Activated CD8-positive, alpha-beta memory T cell treated with anti-CD3 and anti-CD28 coated beads, Interleukin-2, amount 10 ng/mL, durations not matched to agents 7 days and 5 days (primary cell): ENCODE measurements at regions not wholly inside any gene's neighbourhood (a gene's known extent, or its start where the extent isn't known, plus 50 kb on each side); places are given as distances from the start of the nearest gene placed in this dataset.
"Not testable (repeated sequence)": the region's sequence is repeated elsewhere in the genome, so short reads cannot be mapped to it uniquely, and the experiment has no call there.

Source experiments
- ATAC-seq: fragments of 150-1000 bp; cut with Tn5 transposase; one replicate; pipeline ENCODE4 v1.10.0; 2021; ENCODE audit warnings: moderate library complexity
- CTCF ChIA-PET: fragments of 350-600 bp; sonication (Branson Sonifier 250); formaldehyde crosslinking; loops from one replicate; lab custom pipeline; 2021; ENCODE audit warnings: antibody characterized with exemption; lab: Charles Lee
- DNase-seq: peaks from one replicate; pipeline ENCODE4 v3.0.0-alpha.2; 2020
- H3K27ac Mint-ChIP-seq: one replicate; pipeline ENCODE4 v1.8.0; 2021; ENCODE audit warnings: mild to moderate bottlenecking, mixed read lengths
- H3K27me3 Mint-ChIP-seq: one replicate; pipeline ENCODE4 v1.8.0; 2021; ENCODE audit warnings: mixed read lengths
- H3K36me3 Mint-ChIP-seq: one replicate; pipeline ENCODE4 v1.8.0; 2021; ENCODE audit warnings: mild to moderate bottlenecking, mixed read lengths
- H3K4me1 Mint-ChIP-seq: one replicate; pipeline ENCODE4 v1.8.0; 2021; ENCODE audit warnings: mixed read lengths
- H3K4me3 Mint-ChIP-seq: one replicate; pipeline ENCODE4 v1.8.0; 2021; ENCODE audit warnings: mild to moderate bottlenecking, moderate library complexity, mixed read lengths
- H3K9me3 Mint-ChIP-seq: one replicate; pipeline ENCODE4 v1.8.0; 2022; ENCODE audit warnings: low read depth, mixed read lengths

DNA sequence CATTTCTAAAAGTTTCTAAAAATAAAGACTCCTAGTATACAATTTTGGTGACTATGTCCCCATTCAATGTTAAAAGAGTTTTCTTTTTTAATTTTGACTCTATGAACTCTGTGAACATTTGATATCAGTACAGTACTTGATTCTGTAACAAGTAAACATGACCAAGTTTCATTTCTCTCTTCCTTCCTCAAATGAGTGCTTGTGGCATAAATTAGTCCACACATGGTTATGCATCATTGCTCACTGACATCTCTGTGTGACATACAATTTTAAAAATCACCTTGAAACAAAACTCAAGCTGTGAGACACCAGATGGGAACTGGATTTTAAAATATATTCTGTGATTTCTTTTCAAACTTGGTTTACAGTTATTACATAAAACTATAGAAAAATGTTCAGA, 253.9 kb upstream of the MDGA2 start:
- CTCF ChIA-PET: no interaction called here
- no peak for ATAC-seq
- H3K4me1 Mint-ChIP-seq: no peaks in the 10 kb centered on the region

DNA sequence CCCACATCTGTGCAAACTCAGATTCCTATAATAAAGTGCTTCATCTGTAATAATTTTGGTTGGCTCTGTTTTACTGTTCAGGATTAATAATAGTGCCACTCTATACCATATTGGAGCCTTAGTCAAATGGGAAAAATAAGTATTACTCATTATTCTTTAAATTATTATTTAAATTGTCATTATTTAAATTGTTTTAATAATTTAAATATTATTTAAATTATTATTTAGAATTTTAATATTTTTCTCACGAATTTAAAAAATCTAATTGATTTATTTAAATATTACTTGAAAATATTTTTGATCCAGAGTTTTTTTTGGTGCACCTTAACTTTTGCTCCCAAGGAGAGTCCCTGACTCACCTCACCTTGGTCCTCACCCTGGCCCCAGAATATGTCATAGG, 245.7 kb upstream of the MDGA2 start:
- H3K4me1 Mint-ChIP-seq: no peaks in the 10 kb centered on the region
- ATAC-seq (no peak), DNase-seq (no peak)
- H3K4me3 Mint-ChIP-seq: no peak overlapping the region
- H3K27ac Mint-ChIP-seq: no peak overlapping the region
- no peaks in the 10 kb centered on the region for H3K36me3 Mint-ChIP-seq
- H3K9me3 Mint-ChIP-seq: peaks cover under 1% of the 10 kb centered on the region
- CTCF ChIA-PET: no interaction called here
- H3K27me3 Mint-ChIP-seq: no peaks in the 10 kb centered on the region

More for the DNA sequence above, 253.9 kb upstream of the MDGA2 start:
- H3K27me3 Mint-ChIP-seq: no peaks in the 10 kb centered on the region
- no peak for DNase-seq
- H3K27ac Mint-ChIP-seq: no peak overlapping the region
- H3K9me3 Mint-ChIP-seq: peaks cover 17% of the 10 kb centered on the region
- no peaks in the 10 kb centered on the region for H3K36me3 Mint-ChIP-seq
- H3K4me3 Mint-ChIP-seq: no peak overlapping the region

DNA sequence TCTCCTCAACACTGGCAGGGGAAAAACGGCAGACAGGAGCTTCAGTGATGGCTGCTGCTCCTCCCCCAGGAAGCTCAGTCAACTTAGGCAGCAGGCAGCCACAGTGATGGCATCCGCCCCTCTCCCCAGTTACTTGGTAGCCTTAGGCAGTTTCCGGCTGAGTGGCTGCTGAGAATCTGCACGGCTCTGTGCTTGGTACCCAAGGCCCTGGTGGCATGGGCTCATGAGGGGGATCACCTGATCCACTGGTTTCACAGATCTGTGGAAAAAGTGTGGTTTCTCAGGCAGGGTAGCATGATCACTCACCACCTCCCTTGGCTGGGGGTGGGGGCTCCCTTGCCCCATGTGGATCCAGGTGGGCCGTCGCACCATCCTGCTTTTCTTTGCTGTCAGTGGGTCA, 244.6 kb upstream of the MDGA2 start:
- Mint-ChIP-seq H3K4me1 (no peaks in the 10 kb centered on the region), H3K9me3 (peaks cover 3% of the 10 kb centered on the region), H3K4me3 (no peak overlapping the region), H3K27ac (no peak overlapping the region), H3K27me3 (no peaks in the 10 kb centered on the region), H3K36me3 (no peaks in the 10 kb centered on the region)
- DNase-seq: no peak
- no peak for ATAC-seq
- CTCF ChIA-PET: no interaction called here

DNA sequence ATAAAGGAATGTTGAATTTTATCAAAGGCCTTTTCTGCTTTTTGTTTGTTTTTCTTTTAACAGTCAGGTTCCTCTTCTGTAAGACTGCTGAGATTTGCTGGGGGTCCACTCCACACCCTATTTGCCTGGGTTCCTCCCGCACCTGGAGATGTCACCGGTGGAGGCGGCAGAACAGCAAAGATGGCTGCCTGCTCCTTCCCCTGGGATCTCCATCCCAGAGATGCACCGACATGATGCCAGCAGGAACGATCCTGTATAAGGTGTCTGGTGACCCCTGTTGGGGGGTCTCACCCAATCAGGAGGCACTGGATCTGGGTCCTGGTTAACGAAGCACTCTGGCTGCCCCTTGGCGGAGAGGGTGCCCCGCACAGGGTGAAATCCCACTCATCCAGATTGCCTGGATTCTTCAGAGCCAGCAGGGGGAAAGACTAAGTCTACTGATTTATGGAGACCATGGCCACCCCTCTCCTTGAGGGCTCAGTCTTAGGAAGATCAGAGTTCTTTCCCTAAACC, 244.0 kb upstream of the MDGA2 start:
- ATAC-seq (no peak), DNase-seq (no peak)
- H3K4me1 Mint-ChIP-seq: no peaks in the 10 kb centered on the region
- H3K36me3 Mint-ChIP-seq: no peaks in the 10 kb centered on the region
- H3K4me3 Mint-ChIP-seq: no peak overlapping the region
- H3K9me3 Mint-ChIP-seq: peaks cover 4% of the 10 kb centered on the region
- no peaks in the 10 kb centered on the region for H3K27me3 Mint-ChIP-seq
- no peak overlapping the region for H3K27ac Mint-ChIP-seq
- CTCF ChIA-PET: no interaction called here

DNA sequence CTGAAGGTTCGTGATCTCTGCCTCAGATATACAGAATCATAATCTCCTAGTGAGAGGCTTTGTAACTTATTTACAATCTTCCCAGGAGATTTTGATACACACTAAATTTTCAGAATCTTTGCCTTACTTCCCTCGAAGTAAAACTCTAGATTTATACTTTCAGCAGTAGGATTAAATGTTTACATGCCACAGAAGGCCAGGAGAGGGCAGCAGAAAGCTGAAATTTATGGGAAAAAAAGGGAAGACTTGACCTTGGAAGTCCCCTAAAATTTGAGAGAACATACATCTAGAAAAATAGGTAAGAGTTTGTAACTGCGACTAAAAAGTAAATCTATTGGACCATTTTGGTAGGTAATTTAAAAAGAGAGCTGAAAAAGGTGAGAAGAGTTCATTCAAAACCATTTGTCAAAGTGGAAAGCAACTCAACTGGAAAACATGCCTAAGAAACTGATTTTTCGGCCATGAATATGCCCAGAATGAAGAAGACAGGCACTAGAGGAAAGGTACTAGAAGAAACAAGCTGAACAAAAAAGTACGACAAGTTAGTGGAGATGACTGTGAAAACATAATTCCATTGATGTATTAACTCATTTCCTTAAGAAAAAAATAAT, 242.0 kb upstream of the MDGA2 start:
- no peak overlapping the region for H3K4me3 Mint-ChIP-seq
- no peaks in the 10 kb centered on the region for H3K27me3 Mint-ChIP-seq
- no peaks in the 10 kb centered on the region for H3K4me1 Mint-ChIP-seq
- no peaks in the 10 kb centered on the region for H3K36me3 Mint-ChIP-seq
- ATAC-seq (no peak), DNase-seq (no peak)
- H3K9me3 Mint-ChIP-seq: peaks cover 4% of the 10 kb centered on the region
- CTCF ChIA-PET: no interaction called here
- H3K27ac Mint-ChIP-seq: no peak overlapping the region

DNA sequence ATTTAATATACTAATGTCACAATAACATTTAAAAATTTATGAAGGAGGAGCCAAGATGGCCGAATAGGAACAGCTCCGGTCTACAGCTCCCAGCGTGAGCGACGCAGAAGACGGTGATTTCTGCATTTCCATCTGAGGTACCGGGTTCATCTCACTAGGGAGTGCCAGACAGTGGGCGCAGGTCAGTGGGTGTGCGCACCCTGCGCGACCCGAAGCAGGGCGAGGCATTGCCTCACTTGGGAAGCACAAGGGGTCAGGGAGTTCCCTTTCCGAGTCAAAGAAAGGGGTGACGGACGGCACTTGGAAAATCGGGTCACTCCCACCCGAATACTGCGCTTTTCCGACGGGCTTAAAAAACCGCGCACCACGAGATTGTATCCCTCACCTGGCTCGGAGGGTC, 225.7 kb upstream of the MDGA2 start:
- H3K4me1 Mint-ChIP-seq, CTCF ChIA-PET, H3K27me3 Mint-ChIP-seq: not testable (repeated sequence)

DNA sequence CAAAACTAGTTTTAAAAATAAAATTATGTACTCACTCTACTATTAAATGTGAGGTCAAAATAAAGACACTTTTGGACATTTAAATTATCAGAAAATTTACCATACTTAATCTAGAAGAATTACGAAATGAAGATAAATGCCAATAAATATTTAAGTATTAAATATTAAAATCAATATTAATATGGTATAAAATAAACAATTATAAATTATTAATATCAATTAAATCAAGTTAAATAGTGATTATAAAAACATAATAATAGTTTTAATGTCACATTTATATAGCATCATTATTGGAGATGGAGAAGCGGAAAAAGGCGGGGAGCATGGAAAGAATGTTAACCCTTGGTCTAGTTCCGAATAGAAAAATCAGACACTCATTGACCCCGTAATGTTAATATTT, 224.3 kb upstream of the MDGA2 start:
- Mint-ChIP-seq H3K4me1 (no peaks in the 10 kb centered on the region), H3K27ac (no peak overlapping the region), H3K27me3 (no peaks in the 10 kb centered on the region), H3K9me3 (peaks cover 2% of the 10 kb centered on the region), H3K4me3 (no peak overlapping the region), H3K36me3 (no peaks in the 10 kb centered on the region)
- CTCF ChIA-PET: no interaction called here
- ATAC-seq (no peak), DNase-seq (no peak)

More for the DNA sequence above, 225.7 kb upstream of the MDGA2 start:
- H3K4me3 Mint-ChIP-seq, ATAC-seq, DNase-seq, H3K9me3 Mint-ChIP-seq, H3K36me3 Mint-ChIP-seq, H3K27ac Mint-ChIP-seq: not testable (repeated sequence)

DNA sequence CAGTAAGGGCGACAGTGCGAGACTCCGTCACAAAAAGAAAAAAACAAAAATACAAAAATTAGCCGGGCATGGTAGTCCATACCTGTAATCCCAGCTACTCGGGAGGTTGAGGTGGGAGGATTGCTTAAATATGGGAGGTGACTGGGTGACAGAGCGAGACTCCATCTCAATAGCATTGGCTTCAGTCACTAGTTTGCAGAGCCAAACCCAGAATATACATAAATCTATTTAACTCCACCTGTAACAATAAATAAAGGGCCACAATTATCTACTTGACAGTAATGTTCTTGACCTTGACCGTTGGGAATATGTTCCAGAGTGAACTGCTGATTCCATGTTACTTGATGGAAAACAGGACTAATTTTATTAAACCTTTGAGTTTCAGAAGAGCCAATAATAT, 198.9 kb upstream of the MDGA2 start:
- DNase-seq (no peak), ATAC-seq (no peak)
- CTCF ChIA-PET: no interaction called here
- no peaks in the 10 kb centered on the region for H3K27me3 Mint-ChIP-seq
- no peaks in the 10 kb centered on the region for H3K36me3 Mint-ChIP-seq
- H3K9me3 Mint-ChIP-seq: peaks cover 10% of the 10 kb centered on the region
- no peak overlapping the region for H3K4me3 Mint-ChIP-seq
- no peak overlapping the region for H3K27ac Mint-ChIP-seq
- H3K4me1 Mint-ChIP-seq: no peaks in the 10 kb centered on the region

DNA sequence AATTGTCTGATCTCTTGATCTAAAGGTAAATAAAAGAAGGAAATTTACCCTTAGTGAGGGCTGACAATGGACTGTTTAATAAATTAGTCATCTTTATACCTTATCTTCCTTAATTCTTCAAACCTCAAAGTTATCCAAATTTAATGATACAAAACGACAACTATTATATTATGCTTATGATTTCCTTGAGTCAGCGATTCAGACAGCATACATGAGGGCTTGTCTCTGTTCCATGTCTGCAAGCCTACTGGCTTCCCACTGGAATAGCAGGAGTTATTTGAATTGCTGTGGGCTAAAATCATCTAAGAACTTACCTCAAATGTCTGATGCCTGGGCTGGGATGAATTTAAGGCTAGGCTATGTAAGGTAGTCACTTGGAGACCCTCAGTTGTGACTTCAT, 197.2 kb upstream of the MDGA2 start:
- no peaks in the 10 kb centered on the region for H3K4me1 Mint-ChIP-seq
- peaks cover 6% of the 10 kb centered on the region for H3K9me3 Mint-ChIP-seq
- no peak for ATAC-seq
- DNase-seq: no peak
- CTCF ChIA-PET: no interaction called here
- no peak overlapping the region for H3K4me3 Mint-ChIP-seq
- no peaks in the 10 kb centered on the region for H3K36me3 Mint-ChIP-seq
- H3K27ac Mint-ChIP-seq: no peak overlapping the region
- H3K27me3 Mint-ChIP-seq: no peaks in the 10 kb centered on the region

DNA sequence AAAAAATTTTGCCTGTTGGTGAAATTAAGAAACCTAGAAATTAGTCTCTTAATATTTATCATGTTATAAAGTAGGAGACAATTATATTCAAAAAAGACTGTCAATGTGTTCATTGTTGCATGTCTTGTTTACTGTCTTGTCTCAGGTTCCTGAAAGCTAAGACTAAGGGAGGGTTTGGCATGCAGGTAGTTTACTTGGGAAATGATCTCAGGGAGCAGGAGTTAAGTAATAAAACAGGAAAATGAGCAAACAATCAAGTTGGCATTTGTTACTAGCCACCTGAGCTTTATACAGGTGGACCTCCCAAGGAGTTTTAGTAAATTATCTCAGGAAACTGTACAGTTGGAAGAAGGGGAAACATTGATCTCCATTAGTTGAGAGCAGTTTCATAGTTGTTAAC, 188.0 kb upstream of the MDGA2 start:
- Mint-ChIP-seq H3K4me3 (no peak overlapping the region), H3K4me1 (no peaks in the 10 kb centered on the region), H3K9me3 (peaks cover 8% of the 10 kb centered on the region), H3K27ac (no peak overlapping the region), H3K36me3 (no peaks in the 10 kb centered on the region), H3K27me3 (no peaks in the 10 kb centered on the region)
- ATAC-seq: no peak
- DNase-seq: no peak
- CTCF ChIA-PET: interaction anchor here (1.2 kb wide), 1 partner anchor 15 kb away, joined by 3 read pairs; no protein-coding TSS in a partner anchor

DNA sequence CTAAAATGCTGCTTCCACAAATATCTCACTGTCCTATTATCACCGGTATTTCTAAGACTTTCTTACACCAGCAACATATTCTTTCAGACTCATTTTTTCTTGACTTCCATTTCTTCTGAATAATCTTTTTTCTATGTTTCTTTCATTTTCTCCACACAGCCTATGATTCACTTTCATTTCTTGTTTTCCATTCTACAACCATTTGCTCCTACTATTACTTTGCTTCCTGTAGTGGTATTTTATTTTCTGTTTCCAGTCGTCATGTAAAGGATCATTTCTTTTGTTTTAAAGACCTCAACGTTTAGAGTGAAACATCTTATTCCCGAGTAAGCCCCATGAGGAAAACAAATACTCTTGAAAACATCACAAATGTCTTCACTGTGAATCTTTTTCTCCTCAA, 182.2 kb upstream of the MDGA2 start:
- ATAC-seq: no peak
- Mint-ChIP-seq H3K4me3 (no peak overlapping the region), H3K27ac (no peak overlapping the region), H3K36me3 (no peaks in the 10 kb centered on the region), H3K27me3 (no peaks in the 10 kb centered on the region), H3K4me1 (no peaks in the 10 kb centered on the region), H3K9me3 (peaks cover 6% of the 10 kb centered on the region)
- CTCF ChIA-PET: no interaction called here
- no peak for DNase-seq

DNA sequence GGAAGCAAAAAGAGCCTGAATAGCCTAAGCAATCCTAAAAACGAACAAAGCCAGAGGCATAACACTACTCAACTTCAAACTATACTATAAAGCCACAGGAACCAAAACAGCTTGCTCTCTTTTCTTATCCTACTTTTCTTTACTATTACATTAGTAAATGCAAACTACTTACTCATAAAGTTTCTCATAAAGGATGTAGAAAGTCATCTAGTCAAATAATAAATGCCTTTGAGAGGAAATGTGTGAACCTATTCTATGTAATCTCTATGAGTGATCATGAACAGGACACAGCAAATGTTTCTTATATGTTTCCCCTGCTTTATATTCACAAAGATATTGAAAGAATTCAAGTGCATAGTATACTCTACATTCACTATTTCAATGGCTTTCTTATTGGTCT, 176.9 kb upstream of the MDGA2 start:
- Mint-ChIP-seq H3K27me3 (no peaks in the 10 kb centered on the region), H3K4me1 (no peaks in the 10 kb centered on the region), H3K27ac (no peak overlapping the region), H3K9me3 (peaks cover 3% of the 10 kb centered on the region), H3K4me3 (no peak overlapping the region), H3K36me3 (no peaks in the 10 kb centered on the region)
- ATAC-seq: no peak
- CTCF ChIA-PET: no interaction called here
- no peak for DNase-seq

DNA sequence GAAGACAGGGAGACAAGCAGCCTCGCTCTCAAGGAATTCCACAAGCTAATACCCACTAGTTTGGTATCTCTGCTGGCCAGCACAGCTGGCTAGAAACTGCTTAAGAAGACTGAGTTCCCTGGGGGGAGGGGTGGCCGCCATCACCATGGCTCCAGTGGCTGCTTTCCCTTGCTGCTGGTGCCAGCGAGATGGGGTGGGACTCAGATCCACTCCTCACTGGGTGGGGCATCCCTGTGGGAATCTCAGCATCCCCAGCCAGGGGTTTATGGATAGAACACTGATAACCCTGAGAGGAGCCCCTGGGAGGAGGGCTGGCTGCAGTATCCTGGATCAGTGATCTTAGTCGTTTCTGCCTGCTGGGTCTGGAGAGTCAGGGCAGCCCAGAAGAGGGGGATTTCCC, 170.6 kb upstream of the MDGA2 start:
- CTCF ChIA-PET: no interaction called here
- no peaks in the 10 kb centered on the region for H3K36me3 Mint-ChIP-seq
- no peaks in the 10 kb centered on the region for H3K4me1 Mint-ChIP-seq
- H3K4me3 Mint-ChIP-seq: no peak overlapping the region
- ATAC-seq: no peak
- peaks cover 20% of the 10 kb centered on the region for H3K9me3 Mint-ChIP-seq
- DNase-seq: no peak
- H3K27ac Mint-ChIP-seq: no peak overlapping the region
- H3K27me3 Mint-ChIP-seq: no peaks in the 10 kb centered on the region

DNA sequence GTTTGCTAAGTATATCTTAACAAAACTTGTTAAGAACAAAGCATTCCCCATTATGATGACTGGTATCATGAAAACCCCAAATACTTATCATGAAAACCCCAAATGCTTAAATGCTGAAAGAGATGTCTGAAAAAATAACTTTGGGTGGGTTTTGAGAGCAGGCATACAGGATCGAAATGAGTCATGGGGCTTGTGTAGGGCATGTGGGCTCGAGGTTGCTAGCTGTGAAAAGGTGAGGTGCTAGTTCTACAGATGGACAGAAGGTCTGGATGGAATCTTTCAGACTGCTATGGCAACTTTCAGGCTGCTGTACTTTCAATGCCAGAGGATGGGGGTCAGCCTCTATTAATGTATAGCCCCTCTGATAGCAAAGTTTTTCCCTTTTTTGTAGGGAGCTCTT, 167.8 kb upstream of the MDGA2 start:
- no peaks in the 10 kb centered on the region for H3K4me1 Mint-ChIP-seq
- CTCF ChIA-PET: no interaction called here
- H3K27ac Mint-ChIP-seq: no peak overlapping the region
- H3K27me3 Mint-ChIP-seq: no peaks in the 10 kb centered on the region
- H3K4me3 Mint-ChIP-seq: no peak overlapping the region
- H3K36me3 Mint-ChIP-seq: no peaks in the 10 kb centered on the region
- no peak for ATAC-seq
- DNase-seq: no peak
- H3K9me3 Mint-ChIP-seq: peaks cover 17% of the 10 kb centered on the region

DNA sequence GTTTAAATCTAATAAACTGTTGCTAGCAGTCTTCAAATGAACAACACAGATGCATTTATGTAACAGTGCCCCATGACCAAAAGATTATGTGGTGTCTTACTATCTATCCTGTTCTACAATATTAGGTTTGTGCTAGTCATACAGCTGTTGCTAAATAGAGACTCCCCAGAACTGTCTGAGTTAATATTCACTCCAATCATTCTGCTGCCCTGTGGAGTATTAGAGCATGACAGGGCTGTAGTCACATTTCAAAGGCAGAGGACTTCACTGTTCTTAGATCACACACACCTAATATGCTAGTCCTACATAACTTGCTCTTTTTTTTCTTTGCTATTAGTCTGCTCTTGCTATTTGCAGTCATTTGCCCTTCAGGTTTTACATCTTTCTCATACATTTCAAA, 157.6 kb upstream of the MDGA2 start:
- no peaks in the 10 kb centered on the region for H3K27me3 Mint-ChIP-seq
- no peaks in the 10 kb centered on the region for H3K9me3 Mint-ChIP-seq

More for the DNA sequence above, 157.6 kb upstream of the MDGA2 start:
- CTCF ChIA-PET: no interaction called here
- DNase-seq (no peak), ATAC-seq (no peak)
- H3K4me3 Mint-ChIP-seq: no peak overlapping the region
- H3K36me3 Mint-ChIP-seq: no peaks in the 10 kb centered on the region
- no peak overlapping the region for H3K27ac Mint-ChIP-seq
- H3K4me1 Mint-ChIP-seq: no peaks in the 10 kb centered on the region
